ENCODE measurements at regions not wholly inside any gene's neighbourhood (a gene's known extent, or its start where the extent isn't known, plus 50 kb on each side); places are given as distances from the start of the nearest gene placed in this dataset.

GRCh38 chr2:133847591-133847990, 279.3 kb upstream of the NCKAP5 start:
- H3K4me3 ChIP-seq (ENCODE audit: low read length) = no peak overlapping the region
- no peak for DNase-seq (ENCODE audit: low read depth)
- TF ChIP-seq, protein P1, sequence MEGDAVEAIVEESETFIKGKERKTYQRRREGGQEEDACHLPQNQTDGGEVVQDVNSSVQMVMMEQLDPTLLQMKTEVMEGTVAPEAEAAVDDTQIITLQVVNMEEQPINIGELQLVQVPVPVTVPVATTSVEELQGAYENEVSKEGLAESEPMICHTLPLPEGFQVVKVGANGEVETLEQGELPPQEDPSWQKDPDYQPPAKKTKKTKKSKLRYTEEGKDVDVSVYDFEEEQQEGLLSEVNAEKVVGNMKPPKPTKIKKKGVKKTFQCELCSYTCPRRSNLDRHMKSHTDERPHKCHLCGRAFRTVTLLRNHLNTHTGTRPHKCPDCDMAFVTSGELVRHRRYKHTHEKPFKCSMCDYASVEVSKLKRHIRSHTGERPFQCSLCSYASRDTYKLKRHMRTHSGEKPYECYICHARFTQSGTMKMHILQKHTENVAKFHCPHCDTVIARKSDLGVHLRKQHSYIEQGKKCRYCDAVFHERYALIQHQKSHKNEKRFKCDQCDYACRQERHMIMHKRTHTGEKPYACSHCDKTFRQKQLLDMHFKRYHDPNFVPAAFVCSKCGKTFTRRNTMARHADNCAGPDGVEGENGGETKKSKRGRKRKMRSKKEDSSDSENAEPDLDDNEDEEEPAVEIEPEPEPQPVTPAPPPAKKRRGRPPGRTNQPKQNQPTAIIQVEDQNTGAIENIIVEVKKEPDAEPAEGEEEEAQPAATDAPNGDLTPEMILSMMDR (conservative IDR thresholded peaks at IDR 0.05; ENCODE audit: low read depth, low read length) = no peak

DNA sequence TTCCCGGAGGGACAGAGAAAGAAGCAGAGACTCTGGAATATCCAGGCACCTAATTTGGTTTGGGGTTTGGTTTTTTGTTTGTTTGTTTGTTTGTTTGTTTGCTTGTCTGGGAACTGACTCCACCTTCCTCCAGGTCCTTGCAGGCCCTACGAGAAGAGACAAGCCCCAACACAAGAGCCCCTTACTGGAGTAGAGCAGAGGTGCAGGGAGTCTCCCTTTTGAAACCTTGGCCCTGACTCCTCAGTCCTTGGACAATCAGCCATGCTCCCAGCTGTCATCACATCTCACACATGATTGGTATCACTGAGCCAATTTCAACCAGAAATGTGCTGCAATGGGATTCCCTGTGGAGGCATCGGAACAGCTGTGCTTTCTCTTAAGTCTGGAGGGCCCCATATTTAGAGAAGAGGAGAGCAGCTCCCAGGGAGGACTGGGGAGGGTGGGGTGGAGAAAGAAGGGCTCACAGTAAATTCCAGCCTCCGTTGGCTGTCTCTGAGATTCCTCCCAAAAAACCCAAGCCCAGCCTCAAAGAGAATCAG, 279.9 kb upstream of the NCKAP5 start:
- TF ChIP-seq, protein P1 (conservative IDR thresholded peaks at IDR 0.05; ENCODE audit: low read depth, low read length) = no peak
- no peak for DNase-seq (ENCODE audit: low read depth)
- H3K4me3 ChIP-seq (ENCODE audit: low read length) = no peak overlapping the region

DNA sequence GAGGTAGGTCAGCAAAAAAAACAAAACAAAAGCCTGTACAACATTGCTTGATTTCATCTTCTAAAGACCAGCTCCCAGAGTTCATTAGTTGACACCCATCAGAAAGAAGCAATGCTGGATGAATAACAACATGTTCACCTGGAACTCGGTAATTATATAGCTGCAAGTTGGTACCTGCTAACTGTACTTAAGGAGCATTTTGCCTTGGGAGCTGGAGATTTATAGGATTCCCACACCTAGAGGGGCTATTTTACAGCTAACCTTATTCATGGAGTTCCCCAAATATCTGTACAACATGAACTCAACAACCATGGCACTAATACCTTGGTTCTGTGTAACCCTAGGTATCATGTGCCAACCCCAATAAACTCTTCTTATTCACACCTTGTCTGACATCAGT, 281.1 kb upstream of the NCKAP5 start:
- H3K4me3 ChIP-seq (ENCODE audit: low read length) = no peak overlapping the region
- no peak for DNase-seq (ENCODE audit: low read depth)
- TF ChIP-seq, protein P1 (conservative IDR thresholded peaks at IDR 0.05; ENCODE audit: low read depth, low read length) = no peak

- TF ChIP-seq, protein P1 (conservative IDR thresholded peaks at IDR 0.05; ENCODE audit: low read depth, low read length) = no peak
- DNase-seq (ENCODE audit: low read depth) = no peak
Observed at GRCh38 chr2:133854603-133855200, 286.4 kb upstream of the NCKAP5 start.

GRCh38 chr2:133855526-133855925, 287.3 kb upstream of the NCKAP5 start:
- H3K4me3 ChIP-seq (ENCODE audit: low read length) = no peak overlapping the region
- DNase-seq (ENCODE audit: low read depth) = no peak
- TF ChIP-seq, protein P1 (conservative IDR thresholded peaks at IDR 0.05; ENCODE audit: low read depth, low read length) = no peak

More at GRCh38 chr2:133854603-133855200, 286.4 kb upstream of the NCKAP5 start:
- H3K4me3 ChIP-seq (ENCODE audit: low read length) = no peak overlapping the region

DNA sequence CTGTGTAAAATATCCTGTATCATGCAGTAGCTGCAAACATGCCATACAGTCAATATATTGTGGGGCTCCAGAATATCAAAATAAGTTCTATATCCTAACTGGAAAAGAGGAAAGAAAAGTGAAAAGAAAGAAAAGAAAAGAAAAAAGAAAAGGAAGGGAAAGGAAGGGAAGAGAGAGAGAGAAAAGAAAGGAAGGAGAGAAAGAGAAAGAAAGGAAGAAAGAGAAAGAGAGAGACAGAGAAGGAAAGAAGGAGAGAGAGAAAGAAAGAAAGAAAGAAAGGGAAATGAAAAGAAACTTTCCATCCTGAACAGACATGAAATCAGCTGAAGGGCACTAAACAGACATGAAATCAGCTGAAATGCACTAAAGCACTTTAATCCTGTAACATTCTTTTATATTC, 288.4 kb upstream of the NCKAP5 start:
- TF ChIP-seq, protein P1 (conservative IDR thresholded peaks at IDR 0.05; ENCODE audit: low read depth, low read length) = no peak
- no peak for DNase-seq (ENCODE audit: low read depth)
- H3K4me3 ChIP-seq (ENCODE audit: low read length) = no peak overlapping the region

DNA sequence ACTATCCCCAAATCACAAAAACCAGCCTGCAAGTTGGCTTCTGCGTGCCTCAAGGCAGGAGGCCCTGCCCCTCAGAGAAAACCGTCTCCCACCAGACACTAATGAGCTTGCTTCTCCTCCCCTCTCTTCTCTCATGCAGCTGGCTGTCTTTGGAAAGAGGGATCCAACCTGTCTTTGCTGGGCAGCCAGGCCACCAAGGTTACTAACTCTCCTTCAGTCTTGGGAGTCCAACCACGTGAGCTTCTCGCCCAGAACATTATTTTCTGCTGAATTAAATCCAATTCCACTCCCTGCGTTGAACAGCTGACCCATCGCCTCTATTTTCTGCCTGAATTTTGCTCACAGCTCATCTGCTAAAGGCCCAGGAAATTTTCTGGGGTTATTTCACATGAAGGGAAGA, 291.3 kb upstream of the NCKAP5 start:
- no peak for DNase-seq (ENCODE audit: low read depth)
- H3K4me3 ChIP-seq (ENCODE audit: low read length) = no peak overlapping the region
- TF ChIP-seq, protein P1 (conservative IDR thresholded peaks at IDR 0.05; ENCODE audit: low read depth, low read length) = no peak
